GM23338 (cell line): ENCODE measurements at regions not wholly inside any gene's neighbourhood (a gene's known extent, or its start where the extent isn't known, plus 50 kb on each side); places are given as distances from the start of the nearest gene placed in this dataset.

Source experiments
- ATAC-seq: fragments of 200-7000 bp; cut with Tn5 transposase; 3 replicates; pipeline ENCODE4 v1.9.1; 2020
- DNase-seq: peaks from one replicate; pipeline ENCODE4 v3.0.0-alpha.2; 2015; ENCODE audit warnings: low spot score
- H2AFZ ChIP-seq: fragments of 200-600 bp; sonication (generic); 2 replicates; pipeline ENCODE4 v1.8.0; 2016; ENCODE audit warnings: antibody characterized with exemption, mild to moderate bottlenecking, moderate library complexity
- H3F3A ChIP-seq: fragments of 200-600 bp; sonication (generic); replicated peaks from 2 replicates; pipeline ENCODE4 v1.8.0; 2017; ENCODE audit warnings: antibody characterized with exemption, mixed run types, low read depth
- H3K27ac ChIP-seq: fragments of 200-600 bp; sonication (generic); 2 replicates; pipeline ENCODE4 v1.6.1; 2016; ENCODE audit warnings: low read depth
- H3K27me3 ChIP-seq: fragments of 200-600 bp; sonication (generic); 2 replicates; pipeline ENCODE4 v1.8.0; 2016; ENCODE audit warnings: mild to moderate bottlenecking, mixed run types, moderate library complexity; ENCODE audit not compliant: insufficient read depth
- H3K36me3 ChIP-seq: fragments of 200-600 bp; sonication (generic); 2 replicates; pipeline ENCODE4 v1.8.0; 2016; ENCODE audit warnings: mild to moderate bottlenecking; ENCODE audit not compliant: insufficient read depth
- H3K4me1 ChIP-seq: fragments of 200-600 bp; sonication (generic); 2 replicates; pipeline ENCODE4 v1.8.0; 2016; ENCODE audit warnings: mild to moderate bottlenecking, moderate library complexity; ENCODE audit not compliant: insufficient read depth
- H3K4me2 ChIP-seq: fragments of 200-600 bp; sonication (generic); 2 replicates; pipeline ENCODE4 v1.7.1; 2017; ENCODE audit warnings: mixed run types
- H3K4me3 ChIP-seq: fragments of 200-600 bp; sonication (generic); 2 replicates; pipeline ENCODE4 v1.6.1; 2016; ENCODE audit warnings: mixed run types
- H3K79me2 ChIP-seq: fragments of 200-600 bp; sonication (generic); replicated peaks from 2 replicates; pipeline ENCODE4 v1.8.0; 2017; ENCODE audit warnings: mild to moderate bottlenecking; ENCODE audit not compliant: insufficient read depth
- H3K9me2 ChIP-seq: fragments of 200-600 bp; sonication (generic); 2 replicates; pipeline ENCODE4 v1.8.0; 2017; ENCODE audit not compliant: insufficient read depth
- H4K20me1 ChIP-seq: fragments of 200-600 bp; sonication (generic); replicated peaks from 2 replicates; pipeline ENCODE4 v1.8.0; 2017; ENCODE audit warnings: mild to moderate bottlenecking; ENCODE audit not compliant: insufficient read depth
- H3K27ac Mint-ChIP-seq: 2 replicates; pipeline ENCODE4 v1.8.0; 2020; ENCODE audit warnings: inconsistent platforms, mild to moderate bottlenecking, moderate library complexity, mixed read lengths
- H3K27me3 Mint-ChIP-seq: 3 replicates; pipeline ENCODE4 v1.8.0; 2022; ENCODE audit warnings: low read depth, mild to moderate bottlenecking, moderate library complexity, mixed read lengths, inconsistent platforms; ENCODE audit not compliant: insufficient read depth, poor library complexity
- H3K36me3 Mint-ChIP-seq: 3 replicates; pipeline ENCODE4 v1.8.0; 2021; ENCODE audit warnings: low read depth, mild to moderate bottlenecking, inconsistent platforms, moderate library complexity, mixed read lengths
- H3K4me1 Mint-ChIP-seq: 3 replicates; pipeline ENCODE4 v1.8.0; 2020; ENCODE audit warnings: mild to moderate bottlenecking, inconsistent platforms, mixed read lengths
- H3K4me3 Mint-ChIP-seq: 3 replicates; pipeline ENCODE4 v1.8.0; 2021; ENCODE audit warnings: moderate library complexity, mild to moderate bottlenecking, inconsistent platforms, mixed read lengths
- H3K9me3 Mint-ChIP-seq: 3 replicates; pipeline ENCODE4 v1.8.0; 2020; ENCODE audit warnings: moderate library complexity, mild to moderate bottlenecking, inconsistent platforms, mixed read lengths
- CREB1 ChIP-seq: fragments of 250-450 bp; sonication (Bioruptor Pico); IDR thresholded peaks from 2 replicates; pipeline ENCODE4 v1.5.0; 2020; ENCODE audit warnings: low read depth, mild to moderate bottlenecking, moderate library complexity
- CTCF ChIP-seq, 2 experiments: fragments of 200-600 bp in 1 of 2; sonication (generic) in 1 of 2; conservative IDR thresholded peaks; 2 replicates each; pipeline versions ENCODE4 v1.5.1 to v1.6.1; 2016 to 2017; ENCODE audit warnings: antibody characterized with exemption in 2 of 2, low read depth in 2 of 2, mild to moderate bottlenecking in 2 of 2, moderate library complexity in 1 of 2
- ETS1 ChIP-seq: IDR thresholded peaks from 2 replicates; pipeline ENCODE4 v1.6.1; 2016; ENCODE audit warnings: antibody characterized with exemption
- EZH2 ChIP-seq: fragments of 200-600 bp; sonication (generic); IDR thresholded peaks from one replicate; pipeline ENCODE4 v1.8.0; 2017; ENCODE audit warnings: antibody characterized with exemption, mild to moderate bottlenecking, low read depth; ENCODE audit not compliant: unreplicated experiment
- EZH2phosphoT487 ChIP-seq: fragments of 200-600 bp; sonication (generic); IDR thresholded peaks from one replicate; pipeline ENCODE4 v1.8.1; 2018; ENCODE audit warnings: antibody characterized with exemption; ENCODE audit not compliant: unreplicated experiment
- JUNB ChIP-seq: IDR thresholded peaks from one replicate; pipeline ENCODE4 v1.6.1; 2016; ENCODE audit warnings: antibody characterized with exemption; ENCODE audit not compliant: unreplicated experiment
- NANOG ChIP-seq: IDR thresholded peaks from 2 replicates; pipeline ENCODE4 v1.6.1; 2016; ENCODE audit warnings: antibody characterized with exemption, borderline replicate concordance
- POLR2AphosphoS5 ChIP-seq: IDR thresholded peaks from 2 replicates; pipeline ENCODE4 v1.6.1; 2016; ENCODE audit warnings: antibody characterized with exemption, low read depth
- REST ChIP-seq: IDR thresholded peaks from one replicate; pipeline ENCODE4 v1.6.1; 2018; ENCODE audit warnings: antibody characterized with exemption; ENCODE audit not compliant: unreplicated experiment
- STAT1 ChIP-seq: IDR thresholded peaks from one replicate; pipeline ENCODE4 v1.6.1; 2016; ENCODE audit warnings: antibody characterized with exemption; ENCODE audit not compliant: unreplicated experiment
- ZNF114 ChIP-seq: fragments of 250-450 bp; sonication (Bioruptor Pico); IDR thresholded peaks from 2 replicates; pipeline ENCODE4 v1.5.0; 2020; ENCODE audit warnings: mild to moderate bottlenecking, moderate library complexity
- ZNF331 ChIP-seq: fragments of 250-450 bp; sonication (Bioruptor Pico); IDR thresholded peaks from 2 replicates; pipeline ENCODE4 v1.5.0; 2020; ENCODE audit warnings: low read depth, mild to moderate bottlenecking, moderate library complexity

GRCh38 chr22:26970809-26971394 lies 313.5 kb downstream of the MIAT start:
- H3K4me2 ChIP-seq, result no peak overlapping the region
- DNase-seq (peak; percentile 64), ATAC-seq (peak; percentile 88)
- H3K27ac ChIP-seq, result no peak overlapping the region
- H3K4me3 ChIP-seq, result no peak overlapping the region
- no peak overlapping the region for H3K4me3 Mint-ChIP-seq
- no peaks in the 10 kb centered on the region for H3K4me1 Mint-ChIP-seq
- TF ChIP-seq ZNF331 (CRISPR knock-in tag) (no peak), ETS1 (0 out of 2 replicates have a peak, but pooled peaks have one; percentile 62)
- H2AFZ ChIP-seq, result peak overlapping the region; percentile 96
- no peaks in the 10 kb centered on the region for H3K27me3 Mint-ChIP-seq
- H3F3A ChIP-seq, result no peaks in the 10 kb centered on the region
- no peaks in the 10 kb centered on the region for H3K9me3 Mint-ChIP-seq
- H3K9me2 ChIP-seq, result peaks cover 10% of the 10 kb centered on the region; the same call in 1 of the 2 replicates
- no peaks in the 10 kb centered on the region for H3K79me2 ChIP-seq
- no peak overlapping the region for H3K27ac Mint-ChIP-seq
- no peaks in the 10 kb centered on the region for H4K20me1 ChIP-seq
- H3K4me1 ChIP-seq, result no peaks in the 10 kb centered on the region
- H3K36me3 Mint-ChIP-seq, result no peaks in the 10 kb centered on the region
- H3K27me3 ChIP-seq, result no peaks in the 10 kb centered on the region
- no peaks in the 10 kb centered on the region for H3K36me3 ChIP-seq

- H4K20me1 ChIP-seq, result no peaks in the 10 kb centered on the region
- Mint-ChIP-seq H3K4me1 (no peaks in the 10 kb centered on the region), H3K27me3 (no peaks in the 10 kb centered on the region), H3K4me3 (no peak overlapping the region), H3K9me3 (no peaks in the 10 kb centered on the region), H3K27ac (no peak overlapping the region), H3K36me3 (no peaks in the 10 kb centered on the region)
- H3K4me2 ChIP-seq, result no peak overlapping the region
- no peaks in the 10 kb centered on the region for H3K27me3 ChIP-seq
- H3K4me3 ChIP-seq, result no peak overlapping the region
- H3F3A ChIP-seq, result no peaks in the 10 kb centered on the region
- H3K36me3 ChIP-seq, result no peaks in the 10 kb centered on the region
- H3K27ac ChIP-seq, result no peak overlapping the region
- H3K9me2 ChIP-seq, result peaks cover 6% of the 10 kb centered on the region; the same call in 1 of the 2 replicates
- no peak overlapping the region for H2AFZ ChIP-seq
- H3K4me1 ChIP-seq, result no peaks in the 10 kb centered on the region
- H3K79me2 ChIP-seq, result no peaks in the 10 kb centered on the region
- DNase-seq (no peak), ATAC-seq (no peak)
- TF ChIP-seq POLR2AphosphoS5 (no peak), ZNF114 (CRISPR knock-in tag) (no peak), CREB1 (no peak), CTCF (conservative IDR thresholded peaks at IDR 0.05; ENCODE audit: low read depth in 2 of 2) (no peak), STAT1 (no peak), JUNB (no peak), EZH2 (no peak), ETS1 (no peak), ZNF331 (CRISPR knock-in tag) (no peak), EZH2phosphoT487 (no peak), NANOG (no peak), REST (no peak)
Observed at GRCh38 chr22:26972286-26972685, 314.9 kb downstream of the MIAT start.
